Epithelial cell of proximal tubule (primary cell): ENCODE measurements at regions not wholly inside any gene's neighbourhood (a gene's known extent, or its start where the extent isn't known, plus 50 kb on each side); places are given as distances from the start of the nearest gene placed in this dataset.

ENCODE experiments used
- DNase-seq: peaks from one replicate; pipeline ENCODE4 v3.0.0-alpha.2; 2011; ENCODE audit warnings: low read depth
- H3K4me3 ChIP-seq: 2 replicates; pipeline ENCODE4 v1.5.1; 2011; ENCODE audit warnings: low read depth, mild to moderate bottlenecking, low read length
- CTCF ChIP-seq: conservative IDR thresholded peaks from 2 replicates; pipeline ENCODE4 v1.5.1; 2012; ENCODE audit warnings: low read depth, mild to moderate bottlenecking, low read length

- TF ChIP-seq CTCF = no peak
- H3K4me3 ChIP-seq = no peak overlapping the region
- no peak for DNase-seq
Measured at GRCh38 chr11:11021563-11021962, 163.7 kb upstream of the ZBED5 start.

- no peak overlapping the region for H3K4me3 ChIP-seq
- no peak for TF ChIP-seq CTCF
- no peak for DNase-seq
Measured at GRCh38 chr11:11020747-11021149, 162.9 kb upstream of the ZBED5 start.

- no peak for DNase-seq
- H3K4me3 ChIP-seq = no peak overlapping the region
- TF ChIP-seq CTCF = no peak
Measured at GRCh38 chr11:11020219-11020726, 162.4 kb upstream of the ZBED5 start.

GRCh38 chr11:11016943-11017342, 159.1 kb upstream of the ZBED5 start:
- no peak for DNase-seq
- H3K4me3 ChIP-seq = no peak overlapping the region
- no peak for TF ChIP-seq CTCF

GRCh38 chr11:11016068-11016467, 158.2 kb upstream of the ZBED5 start:
- no peak for TF ChIP-seq CTCF
- no peak for DNase-seq
- H3K4me3 ChIP-seq = no peak overlapping the region

GRCh38 chr11:11011617-11012016, 153.8 kb upstream of the ZBED5 start:
- no peak overlapping the region for H3K4me3 ChIP-seq
- TF ChIP-seq CTCF = no peak
- DNase-seq = no peak

- peak overlapping the region; percentile 20 for H3K4me3 ChIP-seq
- peak; percentile 16 for DNase-seq
- TF ChIP-seq CTCF = peak; percentile 69
Measured at GRCh38 chr11:11010624-11011127, 152.8 kb upstream of the ZBED5 start.
